Stimulated activated CD4-positive, alpha-beta T cell treated with anti-CD3 and anti-CD28 coated beads, TNF-alpha, amount 100 ng/mL, for 48 hours (primary cell): ENCODE measurements at regions not wholly inside any gene's neighbourhood (a gene's known extent, or its start where the extent isn't known, plus 50 kb on each side); places are given as distances from the start of the nearest gene placed in this dataset.
"Not testable (repeated sequence)": the region's sequence is repeated elsewhere in the genome, so short reads cannot be mapped to it uniquely, and the experiment has no call there.

Experiments used
- DNase-seq, 3 donors: peaks; one replicate each; pipeline ENCODE4 v3.0.0-alpha.2; 2020; ENCODE audit warnings: low read depth in 3 of 3

DNA sequence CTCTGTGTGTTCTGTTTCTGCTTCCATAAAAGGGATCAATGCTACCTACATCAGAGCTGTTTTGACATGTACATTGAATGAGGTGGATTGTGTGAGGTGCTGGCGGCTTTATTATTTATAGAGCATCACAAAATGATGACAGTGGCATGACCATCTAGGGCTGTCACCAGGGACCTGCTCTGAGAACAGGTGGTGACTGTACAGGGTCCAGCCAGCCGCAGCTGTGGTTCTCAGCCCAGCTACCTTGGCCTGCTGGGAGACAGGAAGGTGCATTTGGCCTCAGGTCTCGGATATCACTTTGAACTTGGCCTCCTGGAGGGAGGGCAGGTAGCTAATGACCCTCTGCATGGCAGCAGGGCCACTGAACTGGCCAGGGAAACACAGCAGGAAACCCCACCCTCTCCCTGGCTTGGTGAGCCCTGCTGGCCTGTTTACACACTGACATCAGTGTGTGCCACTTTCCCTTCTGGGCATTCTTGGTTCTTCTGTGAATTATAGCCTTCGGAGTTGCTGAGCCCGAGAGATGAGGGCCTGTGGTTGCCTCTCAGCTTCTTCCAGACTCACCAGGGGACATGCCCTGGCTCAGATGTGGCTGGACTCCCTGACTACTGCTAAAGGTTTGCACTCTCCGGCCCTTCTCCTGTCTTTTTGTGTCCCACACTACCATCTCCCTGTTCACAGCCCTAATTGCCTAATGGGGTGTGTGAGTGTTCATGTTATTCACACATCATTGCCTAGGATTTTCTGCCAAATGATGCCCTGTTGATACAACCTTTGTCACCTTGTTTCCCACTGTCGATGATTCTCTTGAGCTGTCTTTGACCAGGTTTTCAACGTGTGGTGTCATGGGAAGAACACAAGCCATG lies 109.2 kb upstream of the RAB12 start:
- no peak for DNase-seq

DNA sequence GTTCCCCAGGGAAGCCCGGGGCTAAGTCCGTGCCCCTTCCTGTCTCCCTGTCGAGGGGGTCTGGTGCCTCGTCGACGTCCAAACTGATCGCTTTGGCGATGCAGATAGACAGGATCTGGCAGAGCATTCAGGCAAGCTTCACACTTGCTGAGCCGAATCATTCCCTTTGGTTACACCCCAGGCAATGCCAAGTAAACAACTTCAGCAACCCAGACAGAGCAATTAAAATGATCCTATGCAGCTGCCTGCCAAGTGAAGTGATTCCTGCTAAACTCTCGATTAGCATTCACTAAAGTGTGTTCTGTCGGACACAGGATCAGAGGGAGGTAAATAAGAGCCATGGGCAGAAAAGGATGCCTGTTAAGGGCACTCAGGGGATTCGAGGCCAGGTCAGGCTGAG lies 108.2 kb upstream of the RAB12 start:
- DNase-seq = no peak

DNA sequence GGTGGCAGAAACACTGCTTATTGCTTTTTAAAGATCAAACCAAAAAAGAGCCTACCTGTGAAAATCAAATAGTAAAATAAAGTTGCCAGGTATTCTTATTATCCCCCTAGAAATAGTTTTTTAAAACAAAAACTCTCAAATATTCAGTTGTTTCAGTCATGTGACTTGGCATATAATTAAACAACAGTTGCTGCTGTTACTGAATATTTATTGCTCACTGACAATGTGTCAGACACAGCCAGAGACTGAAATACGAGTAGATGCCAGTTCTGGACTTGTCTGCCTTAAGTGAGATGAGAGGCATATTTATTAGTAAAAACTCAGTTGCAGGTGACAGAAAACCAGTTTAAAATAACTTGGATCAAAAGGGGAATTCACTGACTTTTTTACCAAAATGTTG lies 106.0 kb upstream of the RAB12 start:
- no peak for DNase-seq

GRCh38 chr18:8504424-8504823 lies 104.8 kb upstream of the RAB12 start:
- no peak for DNase-seq

DNA sequence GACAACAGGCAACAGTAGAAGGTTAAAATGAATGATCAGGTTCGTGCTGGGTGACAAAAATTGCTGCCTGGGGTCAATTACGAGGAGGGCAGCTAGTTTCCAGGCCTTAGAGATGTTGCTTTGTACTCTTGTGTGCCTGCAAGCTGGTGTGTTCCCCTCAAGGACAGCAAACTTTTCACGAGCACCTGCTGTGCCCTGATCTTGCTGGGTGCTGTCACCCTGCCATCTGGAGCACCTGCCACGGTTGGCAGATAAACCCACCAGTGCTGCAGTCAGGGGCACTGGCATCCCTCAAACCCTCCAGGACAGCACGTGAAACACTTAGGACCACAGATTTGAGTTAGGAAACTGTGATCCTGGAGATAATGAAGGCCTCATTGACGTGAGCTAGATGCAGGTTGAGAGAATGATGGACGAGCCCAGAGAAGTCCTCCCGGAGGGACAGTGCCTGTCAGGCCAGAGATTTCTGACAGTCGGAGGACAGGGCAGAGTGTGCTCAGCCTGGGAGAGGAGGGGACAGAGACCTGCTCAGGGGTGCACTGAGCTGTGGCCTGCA lies 104.3 kb upstream of the RAB12 start:
- no peak for DNase-seq

DNA sequence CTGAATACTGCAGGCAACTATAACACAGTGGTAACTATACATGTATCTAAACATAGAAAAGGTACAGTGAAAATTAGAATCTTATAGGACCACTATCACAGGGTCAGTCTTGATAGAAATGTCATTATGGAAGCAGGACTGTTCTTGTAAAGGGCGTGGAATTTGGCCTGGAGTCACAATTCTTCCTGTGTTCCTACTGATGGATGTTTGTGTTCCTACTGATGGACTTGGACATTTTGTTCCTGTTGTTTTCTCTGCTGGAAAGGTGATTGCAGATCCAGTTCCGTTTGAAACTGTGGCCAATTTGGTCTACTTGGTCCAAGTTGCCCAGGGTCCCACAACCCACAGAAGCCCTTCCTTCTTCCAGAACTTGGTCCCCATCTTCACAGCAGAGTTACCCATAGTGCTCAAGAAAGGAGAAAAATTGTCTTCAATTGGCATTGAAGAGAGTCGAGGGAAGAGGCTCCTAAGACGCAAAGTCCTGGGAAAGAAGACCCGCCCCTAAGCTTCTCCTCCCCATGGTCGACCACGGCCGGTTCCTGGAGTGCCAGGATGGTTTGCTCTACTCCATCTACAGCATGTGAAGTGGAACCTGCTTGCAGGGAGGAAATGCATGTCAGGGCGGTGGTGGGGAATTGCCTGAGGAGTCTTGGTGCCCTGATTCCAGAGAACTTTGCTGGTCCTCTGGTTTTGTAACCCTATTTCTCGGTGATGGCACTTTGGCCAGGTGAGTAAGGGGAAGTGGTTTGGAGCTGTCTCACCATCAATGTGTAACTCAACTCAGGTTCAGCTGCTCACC lies 102.8 kb upstream of the RAB12 start:
- no peak for DNase-seq

DNA sequence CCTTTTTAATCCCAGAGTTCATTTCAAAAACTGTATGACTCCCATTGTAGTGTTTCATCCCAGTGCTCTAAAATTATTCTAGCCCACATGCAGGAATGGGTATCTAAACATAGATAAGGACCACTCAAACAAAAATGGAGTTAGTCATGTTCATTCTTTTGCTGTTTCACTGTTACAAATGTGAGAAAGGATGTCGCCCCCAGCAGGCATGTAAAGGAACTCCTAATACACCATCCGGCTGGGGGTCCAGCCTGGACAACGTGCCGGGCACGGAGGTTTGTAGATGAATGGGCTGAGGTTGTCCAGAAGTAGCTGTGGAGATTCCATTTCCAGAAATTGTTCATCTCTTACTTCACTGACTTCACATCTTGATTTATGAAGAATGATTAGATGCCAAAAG lies 101.9 kb upstream of the RAB12 start:
- no peak for DNase-seq

DNA sequence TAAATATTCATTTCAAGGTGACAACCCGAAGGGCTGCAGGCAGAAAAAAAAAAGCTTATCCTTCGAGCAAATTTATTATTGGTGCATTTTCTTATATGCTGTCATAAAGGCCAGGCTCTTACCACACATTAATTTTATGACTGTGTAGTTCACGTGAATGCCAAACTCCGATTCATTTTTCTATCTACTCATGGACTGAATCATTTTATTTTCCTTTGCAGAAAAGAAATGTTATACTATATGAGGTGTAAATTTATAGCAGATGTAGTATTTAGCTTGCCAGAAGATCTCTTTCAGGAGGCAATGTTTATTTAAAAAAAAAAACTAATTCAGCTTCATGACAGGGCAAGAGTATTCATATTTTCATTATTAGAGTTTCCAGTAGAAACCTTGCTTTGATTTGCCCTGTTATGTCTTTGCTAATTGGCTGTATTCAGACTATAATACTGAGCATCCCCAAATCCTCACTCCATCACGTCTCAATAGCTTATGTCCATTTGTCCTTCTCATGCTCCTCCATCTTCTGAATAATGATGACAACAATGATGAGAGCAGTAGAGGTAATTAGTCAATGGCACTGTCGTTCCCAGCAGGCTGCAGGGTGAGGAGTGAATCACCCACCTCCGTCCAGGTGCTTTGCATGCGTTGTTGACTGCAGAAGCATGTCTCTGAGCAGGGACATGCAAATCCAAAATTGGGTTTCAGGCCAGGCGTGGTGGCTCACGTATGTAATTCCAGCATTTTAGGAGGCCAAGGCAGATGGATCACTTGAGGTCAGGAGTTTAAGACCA lies 101.1 kb upstream of the RAB12 start:
- DNase-seq = no peak

GRCh38 chr18:8513249-8513648 lies 96.0 kb upstream of the RAB12 start:
- no peak for DNase-seq

- no peak for DNase-seq
Observed at GRCh38 chr18:8514409-8514808, 94.8 kb upstream of the RAB12 start.

- no peak for DNase-seq
Observed at GRCh38 chr18:8515142-8515865, 93.9 kb upstream of the RAB12 start.

DNA sequence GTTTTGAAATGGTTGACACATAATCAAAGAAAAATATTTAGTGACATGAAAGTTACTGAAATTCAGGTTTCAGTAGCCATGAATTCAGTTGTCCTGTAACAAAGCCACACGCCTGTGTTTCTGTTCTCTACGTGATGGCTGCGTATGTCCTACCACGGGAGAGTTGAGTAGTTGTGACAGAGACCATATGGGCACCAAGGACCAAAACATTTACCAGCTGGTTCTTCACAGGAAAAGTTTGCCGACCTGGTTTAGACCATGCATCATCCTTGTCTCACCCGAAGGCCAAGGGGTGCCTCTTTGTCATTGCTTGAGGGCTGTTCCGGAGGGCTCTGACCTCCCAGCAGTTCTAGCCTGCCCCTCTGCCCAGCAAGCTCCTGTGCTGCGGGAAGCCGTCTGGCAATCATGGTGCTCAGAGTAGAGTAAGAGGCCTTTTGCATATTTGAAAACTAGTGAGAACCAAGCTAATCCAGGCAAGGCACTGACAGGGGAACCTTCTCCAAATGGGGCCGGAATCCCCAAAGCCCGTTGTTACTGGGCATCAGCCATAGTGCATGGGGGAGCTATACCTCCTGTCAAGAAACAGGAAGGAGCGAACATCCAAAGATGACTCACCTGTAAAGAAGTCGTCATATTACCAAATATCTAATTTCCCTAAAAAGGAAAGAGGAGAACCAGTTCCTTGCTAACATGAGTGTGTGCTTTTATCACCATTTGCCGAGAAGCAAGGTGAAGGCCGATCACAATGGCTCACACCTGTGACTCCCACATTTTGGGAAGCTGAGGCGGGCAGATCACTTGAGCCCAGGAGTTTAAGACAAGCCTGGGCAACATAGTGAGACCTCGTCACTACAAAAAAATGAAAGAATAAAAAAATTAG lies 92.6 kb upstream of the RAB12 start:
- no peak for DNase-seq

DNA sequence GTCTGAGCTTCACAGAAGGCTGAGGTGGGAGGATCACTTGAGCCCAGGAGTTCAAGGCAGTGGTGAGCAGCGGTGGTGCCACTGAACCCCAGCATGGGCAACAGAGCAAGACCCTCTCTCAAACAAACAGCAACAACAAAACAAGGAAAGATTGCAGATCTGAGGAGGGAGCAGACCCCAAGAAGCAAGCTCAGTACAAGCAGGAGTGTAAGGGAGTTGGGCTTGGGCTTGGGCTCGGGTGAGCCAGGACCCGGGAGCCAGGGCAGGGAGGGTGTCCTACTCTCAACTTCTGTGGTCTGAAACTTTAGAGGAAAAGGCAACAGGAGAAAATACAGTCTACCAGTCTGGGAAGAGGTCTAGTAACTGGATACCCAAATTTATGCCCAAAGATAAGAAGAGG lies 92.0 kb upstream of the RAB12 start:
- DNase-seq = no peak

DNA sequence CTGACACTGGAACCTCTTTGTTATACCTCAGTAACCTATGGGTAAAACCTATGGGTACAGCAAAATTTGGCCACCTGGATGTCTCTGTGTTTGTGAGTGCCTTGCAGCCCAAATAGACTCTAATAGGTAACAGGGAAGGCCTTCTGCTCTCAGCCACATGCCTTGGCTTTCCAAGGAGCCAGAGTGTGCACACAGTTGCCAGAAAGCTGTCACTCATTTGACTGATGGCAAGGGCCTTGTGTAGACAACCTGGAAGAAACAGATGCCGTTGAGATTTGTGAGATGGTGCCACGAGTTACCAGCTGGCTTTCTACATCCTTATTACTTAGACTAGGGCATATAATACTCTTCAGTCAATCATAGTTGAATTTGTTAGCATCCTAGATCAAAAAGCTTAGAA lies 90.1 kb upstream of the RAB12 start:
- no peak for DNase-seq

GRCh38 chr18:8520266-8520665 lies 89.0 kb upstream of the RAB12 start:
- no peak for DNase-seq

GRCh38 chr18:8522756-8523155 lies 86.5 kb upstream of the RAB12 start:
- no peak for DNase-seq

- DNase-seq = no peak
Observed at GRCh38 chr18:8525692-8526091, 83.5 kb upstream of the RAB12 start.

- no peak for DNase-seq
Observed at GRCh38 chr18:8526332-8526731, 82.9 kb upstream of the RAB12 start.

GRCh38 chr18:8529609-8530008 lies 79.6 kb upstream of the RAB12 start:
- DNase-seq = no peak

DNA sequence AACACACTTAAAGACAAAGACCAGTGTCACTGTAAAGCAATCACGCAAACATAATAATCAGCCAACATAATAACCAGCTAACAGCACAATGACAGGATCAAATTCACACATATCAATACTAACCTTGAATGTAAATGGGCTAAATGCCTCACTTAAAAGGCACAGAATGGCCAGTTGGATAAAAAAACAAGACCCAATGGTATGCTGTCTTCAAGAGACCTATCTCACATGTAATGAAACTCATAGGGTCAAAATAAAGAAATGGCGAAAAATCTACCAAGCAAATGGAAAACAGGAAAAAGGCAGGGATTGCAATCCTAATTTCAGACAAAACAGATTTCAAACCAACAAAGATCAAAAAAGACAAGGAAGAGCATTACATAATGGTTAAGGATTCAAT lies 78.2 kb upstream of the RAB12 start:
- DNase-seq = not testable (repeated sequence)
